Gastroesophageal sphincter (tissue), 3 donors: ENCODE measurements at regions not wholly inside any gene's neighbourhood (a gene's known extent, or its start where the extent isn't known, plus 50 kb on each side); places are given as distances from the start of the nearest gene placed in this dataset.

Experiments used
- CTCF ChIP-seq, 4 experiments: fragments of 200-600 bp in 2 of 4; fragments of 450-650 bp in 2 of 4; sonication (generic) in 1 of 4; IDR thresholded peaks; one replicate each; pipeline ENCODE4 v1.5.1; 2017 to 2019; ENCODE audit warnings: antibody characterized with exemption in 4 of 4, mild to moderate bottlenecking in 2 of 4, moderate library complexity in 2 of 4
- EP300 ChIP-seq: sonication (generic); formaldehyde crosslinking; IDR thresholded peaks from one replicate; pipeline ENCODE4 v1.6.1; 2017; ENCODE audit warnings: antibody characterized with exemption, mild to moderate bottlenecking
- POLR2A ChIP-seq, 2 donors: fragments of 450-650 bp; IDR thresholded peaks; one replicate each; pipeline ENCODE4 v1.6.1; 2017; ENCODE audit warnings: antibody characterized with exemption in 2 of 2, mild to moderate bottlenecking in 2 of 2, moderate library complexity in 1 of 2
- POLR2AphosphoS5 ChIP-seq: sonication (generic); formaldehyde crosslinking; IDR thresholded peaks from one replicate; pipeline ENCODE4 v1.6.1; 2017; ENCODE audit warnings: antibody characterized with exemption

GRCh38 chr4:23613782-23614181 is 276.1 kb downstream of the PPARGC1A start:
- TF ChIP-seq POLR2AphosphoS5 = no peak
- TF ChIP-seq CTCF (IDR thresholded peaks at IDR 0.05) = no peak
- TF ChIP-seq POLR2A (IDR thresholded peaks at IDR 0.05) = no peak
- TF ChIP-seq EP300 = no peak
